ENCODE measurements at regions not wholly inside any gene's neighbourhood (a gene's known extent, or its start where the extent isn't known, plus 50 kb on each side); places are given as distances from the start of the nearest gene placed in this dataset.

- H3F3A ChIP-seq (ENCODE audit: insufficient read depth, low read length, poor library complexity, severe bottlenecking) = no peaks in the 10 kb centered on the region
- no peaks in the 10 kb centered on the region for H3K9me3 ChIP-seq (ENCODE audit: low read length)
- no peaks in the 10 kb centered on the region for H3K27me3 ChIP-seq (ENCODE audit: insufficient read depth, low read depth, low read length)
- no peak overlapping the region for H3K4me2 ChIP-seq (ENCODE audit: low read length)
- no peak overlapping the region for H3K9ac ChIP-seq (ENCODE audit: low read length)
- no peak for TF ChIP-seq MXI1 (conservative IDR thresholded peaks at IDR 0.05; ENCODE audit: poor library complexity, severe bottlenecking)
- TF ChIP-seq TAF1 (IDR thresholded peaks at IDR 0.05; ENCODE audit: low read depth) = no peak
- no peak for TF ChIP-seq CTCF (IDR thresholded peaks at IDR 0.05; ENCODE audit: poor library complexity, severe bottlenecking)
- TF ChIP-seq POLR2AphosphoS5 (IDR thresholded peaks at IDR 0.05) = no peak
- no peak for TF ChIP-seq EZH2 (IDR thresholded peaks at IDR 0.05; ENCODE audit: borderline replicate concordance, insufficient read depth, low read length, poor library complexity, severe bottlenecking)
- no peak for TF ChIP-seq RAD21 (conservative IDR thresholded peaks at IDR 0.05)
- TF ChIP-seq REST (IDR thresholded peaks at IDR 0.05; ENCODE audit: borderline replicate concordance) = no peak
- TF ChIP-seq EP300 (conservative IDR thresholded peaks at IDR 0.05; ENCODE audit: poor library complexity, severe bottlenecking) = no peak
- TF ChIP-seq SMC3 (conservative IDR thresholded peaks at IDR 0.05; ENCODE audit: poor library complexity) = no peak
- H3K79me2 ChIP-seq (replicated peaks; ENCODE audit: insufficient read depth, low read length) = no peaks in the 10 kb centered on the region
- H3K27ac ChIP-seq (ENCODE audit: low read length) = peak overlapping the region; percentile 28
- H3K9me2 ChIP-seq (ENCODE audit: insufficient read depth, low read length) = no peaks in the 10 kb centered on the region
- no peak overlapping the region for H3K4me3 ChIP-seq (ENCODE audit: low read length)
- H2AFZ ChIP-seq (ENCODE audit: low read depth, low read length) = no peak overlapping the region
- no peaks in the 10 kb centered on the region for H3K36me3 ChIP-seq (ENCODE audit: insufficient read depth, low read length)
- no peaks in the 10 kb centered on the region for H4K20me1 ChIP-seq (ENCODE audit: insufficient read depth)
Measured at GRCh38 chr1:208782186-208782585, 538.0 kb upstream of the PLXNA2 start.

GRCh38 chr1:208785629-208786028 lies 541.4 kb upstream of the PLXNA2 start:
- H3K9me3 ChIP-seq (ENCODE audit: low read length) = no peaks in the 10 kb centered on the region
- H3K36me3 ChIP-seq (ENCODE audit: insufficient read depth, low read length) = no peaks in the 10 kb centered on the region
- H3K79me2 ChIP-seq (replicated peaks; ENCODE audit: insufficient read depth, low read length) = no peaks in the 10 kb centered on the region
- TF ChIP-seq POLR2AphosphoS5 (IDR thresholded peaks at IDR 0.05) (no peak), TAF1 (IDR thresholded peaks at IDR 0.05; ENCODE audit: low read depth) (no peak), EP300 (conservative IDR thresholded peaks at IDR 0.05; ENCODE audit: poor library complexity, severe bottlenecking) (no peak), MXI1 (conservative IDR thresholded peaks at IDR 0.05; ENCODE audit: poor library complexity, severe bottlenecking) (no peak), CTCF (IDR thresholded peaks at IDR 0.05; ENCODE audit: poor library complexity, severe bottlenecking) (no peak), EZH2 (IDR thresholded peaks at IDR 0.05; ENCODE audit: borderline replicate concordance, insufficient read depth, low read length, poor library complexity, severe bottlenecking) (no peak)
- H3K9me2 ChIP-seq (ENCODE audit: insufficient read depth, low read length) = no peaks in the 10 kb centered on the region
- no peak overlapping the region for H3K9ac ChIP-seq (ENCODE audit: low read length)
- H3K4me2 ChIP-seq (ENCODE audit: low read length) = no peak overlapping the region
- H2AFZ ChIP-seq (ENCODE audit: low read depth, low read length) = no peak overlapping the region
- H3F3A ChIP-seq (ENCODE audit: insufficient read depth, low read length, poor library complexity, severe bottlenecking) = no peaks in the 10 kb centered on the region
- no peak overlapping the region for H3K27ac ChIP-seq (ENCODE audit: low read length)
- H4K20me1 ChIP-seq (ENCODE audit: insufficient read depth) = no peaks in the 10 kb centered on the region
- H3K4me3 ChIP-seq (ENCODE audit: low read length) = no peak overlapping the region
- H3K27me3 ChIP-seq (ENCODE audit: insufficient read depth, low read depth, low read length) = no peaks in the 10 kb centered on the region
